GM23338 (cell line): ENCODE measurements at regions not wholly inside any gene's neighbourhood (a gene's known extent, or its start where the extent isn't known, plus 50 kb on each side); places are given as distances from the start of the nearest gene placed in this dataset.

Source experiments
- ETS1 ChIP-seq: IDR thresholded peaks from 2 replicates; pipeline ENCODE4 v1.6.1; 2016; ENCODE audit warnings: antibody characterized with exemption
- EZH2 ChIP-seq: fragments of 200-600 bp; sonication (generic); IDR thresholded peaks from one replicate; pipeline ENCODE4 v1.8.0; 2017; ENCODE audit warnings: antibody characterized with exemption, mild to moderate bottlenecking, low read depth; ENCODE audit not compliant: unreplicated experiment
- POLR2AphosphoS5 ChIP-seq: IDR thresholded peaks from 2 replicates; pipeline ENCODE4 v1.6.1; 2016; ENCODE audit warnings: antibody characterized with exemption, low read depth
- STAT1 ChIP-seq: IDR thresholded peaks from one replicate; pipeline ENCODE4 v1.6.1; 2016; ENCODE audit warnings: antibody characterized with exemption; ENCODE audit not compliant: unreplicated experiment
- ZNF331 ChIP-seq: fragments of 250-450 bp; sonication (Bioruptor Pico); IDR thresholded peaks from 2 replicates; pipeline ENCODE4 v1.5.0; 2020; ENCODE audit warnings: low read depth, mild to moderate bottlenecking, moderate library complexity
- TF ChIP-seq, protein P1 (sequence below), 2 experiments: fragments of 200-600 bp in 1 of 2; sonication (generic) in 1 of 2; conservative IDR thresholded peaks; 2 replicates each; pipeline versions ENCODE4 v1.5.1 to v1.6.1; 2016 to 2017; ENCODE audit warnings: antibody characterized with exemption in 2 of 2, low read depth in 2 of 2, mild to moderate bottlenecking in 2 of 2, moderate library complexity in 1 of 2

DNA sequence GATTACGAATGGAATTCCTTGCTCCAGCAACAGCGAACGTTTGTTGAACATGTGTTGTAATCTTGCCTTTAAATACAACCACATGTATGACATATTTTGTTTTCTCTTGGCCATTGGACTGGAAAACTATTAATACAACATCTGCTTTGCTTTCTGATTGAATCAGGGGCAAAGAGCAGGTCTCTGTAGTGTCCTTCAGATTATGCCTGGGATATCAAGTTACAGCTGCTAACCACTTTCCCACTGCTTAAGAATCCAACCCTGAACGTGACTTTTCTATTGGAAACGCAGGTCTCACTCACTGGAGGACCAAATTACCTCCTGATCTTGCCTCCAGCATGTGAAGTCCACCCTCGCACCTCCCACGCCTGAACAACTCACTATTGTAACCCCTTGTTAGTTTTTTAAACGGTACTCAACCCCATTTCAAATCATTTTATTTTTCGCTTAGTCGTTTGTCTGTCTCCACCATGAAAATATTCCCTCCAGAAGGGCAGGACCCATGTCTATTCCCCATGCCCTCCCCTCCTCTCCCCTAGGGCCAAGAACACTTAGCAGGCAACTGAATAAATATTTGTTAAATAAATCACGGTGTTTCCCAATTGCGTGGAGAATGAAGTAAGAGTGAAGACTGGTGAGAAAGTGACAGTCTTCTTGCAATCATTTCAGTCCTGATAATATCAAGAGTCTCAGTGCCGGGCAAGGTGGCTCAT is 57.4 kb upstream of the MRTFB start:
- TF ChIP-seq, protein P1, sequence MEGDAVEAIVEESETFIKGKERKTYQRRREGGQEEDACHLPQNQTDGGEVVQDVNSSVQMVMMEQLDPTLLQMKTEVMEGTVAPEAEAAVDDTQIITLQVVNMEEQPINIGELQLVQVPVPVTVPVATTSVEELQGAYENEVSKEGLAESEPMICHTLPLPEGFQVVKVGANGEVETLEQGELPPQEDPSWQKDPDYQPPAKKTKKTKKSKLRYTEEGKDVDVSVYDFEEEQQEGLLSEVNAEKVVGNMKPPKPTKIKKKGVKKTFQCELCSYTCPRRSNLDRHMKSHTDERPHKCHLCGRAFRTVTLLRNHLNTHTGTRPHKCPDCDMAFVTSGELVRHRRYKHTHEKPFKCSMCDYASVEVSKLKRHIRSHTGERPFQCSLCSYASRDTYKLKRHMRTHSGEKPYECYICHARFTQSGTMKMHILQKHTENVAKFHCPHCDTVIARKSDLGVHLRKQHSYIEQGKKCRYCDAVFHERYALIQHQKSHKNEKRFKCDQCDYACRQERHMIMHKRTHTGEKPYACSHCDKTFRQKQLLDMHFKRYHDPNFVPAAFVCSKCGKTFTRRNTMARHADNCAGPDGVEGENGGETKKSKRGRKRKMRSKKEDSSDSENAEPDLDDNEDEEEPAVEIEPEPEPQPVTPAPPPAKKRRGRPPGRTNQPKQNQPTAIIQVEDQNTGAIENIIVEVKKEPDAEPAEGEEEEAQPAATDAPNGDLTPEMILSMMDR (conservative IDR thresholded peaks at IDR 0.05; ENCODE audit: low read depth in 2 of 2), result no peak
- TF ChIP-seq EZH2 (no peak), POLR2AphosphoS5 (no peak), ETS1 (no peak), ZNF331 (no peak), STAT1 (no peak)
